SU-DHL-6 (cell line): ENCODE measurements at regions not wholly inside any gene's neighbourhood (a gene's known extent, or its start where the extent isn't known, plus 50 kb on each side); places are given as distances from the start of the nearest gene placed in this dataset.

ENCODE experiments used
- H2AFZ ChIP-seq: fragments of 200-600 bp; sonication (generic); 2 replicates; pipeline ENCODE4 v1.6.1; 2014; ENCODE audit warnings: low read depth, mild to moderate bottlenecking, moderate library complexity, mixed read lengths, antibody characterized with exemption, low read length; ENCODE audit not compliant: severe bottlenecking
- H3F3A ChIP-seq: fragments of 200-600 bp; shearing (Covaris generic); 2 replicates; pipeline ENCODE4 v1.6.0; 2016; ENCODE audit warnings: antibody characterized with exemption, mild to moderate bottlenecking; ENCODE audit not compliant: insufficient read depth
- H3K27ac ChIP-seq: fragments of 200-600 bp; sonication (generic); 2 replicates; pipeline ENCODE4 v1.5.1; 2016; ENCODE audit warnings: low read depth, mild to moderate bottlenecking, low read length, moderate library complexity, mixed read lengths
- H3K27me3 ChIP-seq: fragments of 200-600 bp; sonication (generic), shearing (Covaris generic); 2 replicates; pipeline ENCODE4 v1.6.0; 2014; ENCODE audit warnings: mild to moderate bottlenecking, low read length
- H3K36me3 ChIP-seq: fragments of 200-600 bp; sonication (generic); 2 replicates; pipeline ENCODE4 v1.6.1; 2014; ENCODE audit warnings: mild to moderate bottlenecking, low read length, mixed read lengths
- H3K4me2 ChIP-seq: fragments of 300-600, 200-600 bp; shearing (Covaris generic), sonication (generic); 2 replicates; pipeline ENCODE4 v1.6.0; 2014; ENCODE audit warnings: low read length, low read depth, mild to moderate bottlenecking; ENCODE audit not compliant: poor library complexity, severe bottlenecking
- H3K4me3 ChIP-seq: fragments of 200-600 bp; sonication (generic); 2 replicates; pipeline ENCODE4 v1.5.1; 2014; ENCODE audit warnings: antibody characterized with exemption, low read length, mild to moderate bottlenecking, mixed read lengths; ENCODE audit not compliant: insufficient read depth, poor library complexity, severe bottlenecking
- H3K79me2 ChIP-seq: fragments of 200-600 bp; sonication (generic); 2 replicates; pipeline ENCODE4 v1.6.1; 2014; ENCODE audit warnings: mild to moderate bottlenecking, low read length, moderate library complexity; ENCODE audit not compliant: insufficient read depth
- H3K9ac ChIP-seq: fragments of 200-600 bp; sonication (generic); 2 replicates; pipeline ENCODE4 v1.7.0; 2014; ENCODE audit warnings: mild to moderate bottlenecking, low read length
- H3K9me2 ChIP-seq: fragments of 200-600 bp; sonication (generic); replicated peaks from 2 replicates; pipeline ENCODE4 v1.6.1; 2014; ENCODE audit warnings: low read length; ENCODE audit not compliant: insufficient read depth
- H3K9me3 ChIP-seq: fragments of 200-600 bp; sonication (generic); 2 replicates; pipeline ENCODE4 v1.6.1; 2014; ENCODE audit warnings: low read length, mixed read lengths; ENCODE audit not compliant: insufficient read depth
- H4K20me1 ChIP-seq: fragments of 200-600 bp; sonication (generic); 2 replicates; pipeline ENCODE4 v1.6.1; 2014; ENCODE audit warnings: low read depth, mild to moderate bottlenecking, antibody characterized with exemption, low read length, moderate library complexity, mixed read lengths
- EZH2phosphoT487 ChIP-seq: fragments of 200-600 bp; sonication (generic), shearing (Covaris generic); conservative IDR thresholded peaks from 2 replicates; pipeline ENCODE4 v1.6.1; 2018; ENCODE audit warnings: mild to moderate bottlenecking, antibody characterized with exemption, low read length, moderate library complexity, mixed read lengths
- TF ChIP-seq, protein P1 (sequence below): fragments of 200-600 bp; sonication (generic); IDR thresholded peaks from one replicate; pipeline ENCODE4 v1.5.1; 2017; ENCODE audit warnings: antibody characterized with exemption, mild to moderate bottlenecking, low read length, moderate library complexity; ENCODE audit not compliant: insufficient read depth, poor library complexity, severe bottlenecking

DNA sequence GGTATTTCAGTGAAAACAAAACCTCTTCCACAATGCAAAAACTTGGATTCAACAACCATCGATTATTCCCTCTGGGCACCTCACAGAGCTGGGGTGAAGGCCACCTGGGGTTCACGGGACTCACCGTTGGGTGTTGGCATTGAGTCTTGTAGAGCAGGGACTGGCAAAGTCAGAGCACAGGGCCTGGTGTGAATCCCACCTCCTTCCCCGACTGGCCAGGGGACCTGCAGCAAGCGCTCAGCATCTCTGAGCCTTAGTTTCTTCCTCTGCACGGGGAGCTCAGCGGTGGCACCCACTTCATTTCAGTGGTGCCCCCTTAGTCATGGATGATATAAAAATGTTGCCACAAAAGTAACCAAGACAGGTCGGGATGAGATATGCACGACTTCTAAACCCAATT is 100.4 kb downstream of the METRNL start:
- H3K4me3 ChIP-seq = no peak overlapping the region
- H3K9ac ChIP-seq = no peak overlapping the region
- no peak overlapping the region for H3K4me2 ChIP-seq
- H3K27ac ChIP-seq = no peak overlapping the region
- TF ChIP-seq, protein P1, sequence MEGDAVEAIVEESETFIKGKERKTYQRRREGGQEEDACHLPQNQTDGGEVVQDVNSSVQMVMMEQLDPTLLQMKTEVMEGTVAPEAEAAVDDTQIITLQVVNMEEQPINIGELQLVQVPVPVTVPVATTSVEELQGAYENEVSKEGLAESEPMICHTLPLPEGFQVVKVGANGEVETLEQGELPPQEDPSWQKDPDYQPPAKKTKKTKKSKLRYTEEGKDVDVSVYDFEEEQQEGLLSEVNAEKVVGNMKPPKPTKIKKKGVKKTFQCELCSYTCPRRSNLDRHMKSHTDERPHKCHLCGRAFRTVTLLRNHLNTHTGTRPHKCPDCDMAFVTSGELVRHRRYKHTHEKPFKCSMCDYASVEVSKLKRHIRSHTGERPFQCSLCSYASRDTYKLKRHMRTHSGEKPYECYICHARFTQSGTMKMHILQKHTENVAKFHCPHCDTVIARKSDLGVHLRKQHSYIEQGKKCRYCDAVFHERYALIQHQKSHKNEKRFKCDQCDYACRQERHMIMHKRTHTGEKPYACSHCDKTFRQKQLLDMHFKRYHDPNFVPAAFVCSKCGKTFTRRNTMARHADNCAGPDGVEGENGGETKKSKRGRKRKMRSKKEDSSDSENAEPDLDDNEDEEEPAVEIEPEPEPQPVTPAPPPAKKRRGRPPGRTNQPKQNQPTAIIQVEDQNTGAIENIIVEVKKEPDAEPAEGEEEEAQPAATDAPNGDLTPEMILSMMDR = no peak
- TF ChIP-seq EZH2phosphoT487 = no peak
- no peaks in the 10 kb centered on the region for H3K27me3 ChIP-seq
- no peaks in the 10 kb centered on the region for H3K9me3 ChIP-seq
- no peaks in the 10 kb centered on the region for H3K79me2 ChIP-seq
- no peaks in the 10 kb centered on the region for H3F3A ChIP-seq
- no peaks in the 10 kb centered on the region for H3K9me2 ChIP-seq
- no peaks in the 10 kb centered on the region for H4K20me1 ChIP-seq
- H3K36me3 ChIP-seq = no peaks in the 10 kb centered on the region
- no peak overlapping the region for H2AFZ ChIP-seq

DNA sequence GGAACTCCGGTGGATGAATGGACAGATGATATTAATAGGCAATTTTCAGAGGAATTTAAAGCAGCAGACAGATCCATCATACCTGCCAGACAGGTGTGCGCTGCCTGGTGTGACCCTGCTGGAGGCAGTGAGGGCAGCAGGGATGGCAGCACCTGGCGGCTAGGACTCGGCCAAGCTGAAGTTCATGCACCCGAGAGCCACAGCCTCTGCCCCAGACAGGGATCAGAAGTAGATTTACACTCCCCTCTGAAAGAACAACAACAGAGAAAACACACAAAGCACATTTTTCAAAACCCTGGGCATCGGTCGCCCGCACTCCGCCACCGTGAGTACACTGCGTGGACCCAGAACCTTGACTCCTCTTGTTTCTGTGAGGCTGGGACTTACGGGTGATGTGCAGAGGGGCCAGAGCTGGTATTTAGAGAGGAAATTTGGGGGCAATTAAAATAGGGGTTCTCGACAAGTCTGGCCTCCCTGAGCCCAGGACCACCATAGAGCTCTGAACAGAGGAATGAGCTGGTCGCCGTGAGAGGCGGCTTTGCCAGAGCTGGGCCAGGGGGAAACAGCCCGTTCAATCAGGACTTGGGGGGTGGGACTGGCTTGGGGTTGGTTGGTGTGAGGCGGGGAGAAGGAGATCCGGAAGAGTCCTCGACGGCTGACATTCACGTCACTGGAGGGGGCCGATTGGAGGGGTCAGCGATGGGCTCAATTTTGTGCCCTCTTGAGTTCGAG is 101.0 kb downstream of the METRNL start:
- Histone ChIP-seq H3K79me2 (no peaks in the 10 kb centered on the region), H3K9ac (no peak overlapping the region), H3K27me3 (no peaks in the 10 kb centered on the region), H3K4me2 (no peak overlapping the region), H3K27ac (no peak overlapping the region), H3K4me3 (no peak overlapping the region), H2AFZ (no peak overlapping the region), H4K20me1 (no peaks in the 10 kb centered on the region), H3K36me3 (no peaks in the 10 kb centered on the region), H3K9me3 (no peaks in the 10 kb centered on the region), H3F3A (no peaks in the 10 kb centered on the region), H3K9me2 (no peaks in the 10 kb centered on the region)
- TF ChIP-seq EZH2phosphoT487 = no peak
- TF ChIP-seq, protein P1 = no peak

DNA sequence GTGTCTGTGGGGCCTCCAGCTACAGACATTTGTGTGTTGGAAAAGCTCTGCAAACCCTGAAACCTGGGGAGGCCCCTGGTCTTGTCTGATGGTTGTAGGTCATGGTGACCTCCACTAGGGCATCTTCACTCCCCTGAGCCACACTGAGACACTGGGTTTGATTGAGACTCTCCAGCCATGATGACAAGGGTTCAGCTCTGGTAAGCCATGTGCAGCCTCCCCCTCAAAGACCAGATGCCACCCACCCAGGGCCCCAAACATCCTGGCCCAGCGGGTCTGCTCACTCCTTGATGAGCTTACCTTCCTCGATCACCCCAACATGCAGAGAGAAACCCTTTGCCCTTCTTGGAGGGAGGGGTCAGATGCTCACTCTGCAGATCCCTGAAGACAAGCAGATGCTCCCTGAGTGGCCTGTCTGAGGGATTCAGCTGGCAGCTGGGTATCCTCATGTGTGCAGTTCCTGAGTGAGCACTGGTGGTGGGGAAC is 101.6 kb downstream of the METRNL start:
- no peaks in the 10 kb centered on the region for H4K20me1 ChIP-seq
- no peak overlapping the region for H3K9ac ChIP-seq
- no peak overlapping the region for H2AFZ ChIP-seq
- no peak overlapping the region for H3K27ac ChIP-seq
- H3K79me2 ChIP-seq = no peaks in the 10 kb centered on the region
- no peaks in the 10 kb centered on the region for H3K36me3 ChIP-seq
- H3K4me2 ChIP-seq = no peak overlapping the region
- no peaks in the 10 kb centered on the region for H3K9me2 ChIP-seq
- H3K9me3 ChIP-seq = no peaks in the 10 kb centered on the region
- TF ChIP-seq, protein P1 = no peak
- no peak for TF ChIP-seq EZH2phosphoT487
- no peaks in the 10 kb centered on the region for H3F3A ChIP-seq
- no peaks in the 10 kb centered on the region for H3K27me3 ChIP-seq
- no peak overlapping the region for H3K4me3 ChIP-seq
